HEK293T (cell line): ENCODE measurements at regions not wholly inside any gene's neighbourhood (a gene's known extent, or its start where the extent isn't known, plus 50 kb on each side); places are given as distances from the start of the nearest gene placed in this dataset.
A peak's percentile ranks its signal among the peaks of the same experiment; 100 is the strongest.
"Not testable (repeated sequence)": the region's sequence is repeated elsewhere in the genome, so short reads cannot be mapped to it uniquely, and the experiment has no call there.

Experiments used
- CTCF ChIA-PET: fragments of 350-600 bp; formaldehyde crosslinking; extraction: SDS; loops from one replicate; lab custom pipeline; 2021; ENCODE audit warnings: antibody characterized with exemption, inconsistent platforms; lab: Yijun Ruan, JAX
- POLR2A ChIA-PET: fragments of 350-600 bp; formaldehyde crosslinking; extraction: SDS; loops from one replicate; lab custom pipeline; 2020; ENCODE audit warnings: antibody characterized with exemption, inconsistent platforms; lab: Yijun Ruan, JAX
- DNase-seq: peaks from one replicate; pipeline ENCODE4 v3.0.0; 2012; ENCODE audit warnings: mixed read lengths; ENCODE audit errors: extremely low spot score

DNA sequence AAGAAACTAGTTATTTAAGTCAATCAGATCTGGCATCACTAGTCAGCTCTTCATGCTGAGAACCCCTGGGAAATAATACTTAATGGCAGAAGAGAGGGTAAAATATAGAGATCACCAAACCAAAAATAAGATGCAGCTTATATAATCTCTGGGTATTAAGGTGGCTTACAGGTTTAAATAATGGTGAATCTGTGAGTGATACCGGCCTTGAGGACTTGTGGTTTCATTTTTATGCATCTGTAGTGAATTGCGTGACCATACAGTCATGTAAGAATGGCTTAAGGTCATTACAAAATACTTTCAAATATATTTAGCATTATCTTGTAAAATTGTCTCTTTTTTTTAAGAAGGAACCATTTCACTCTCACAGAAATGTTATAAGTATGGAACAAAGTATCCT lies 1192.2 kb downstream of the RPIA start:
- DNase-seq, CTCF ChIA-PET, POLR2A ChIA-PET: not testable (repeated sequence)

DNA sequence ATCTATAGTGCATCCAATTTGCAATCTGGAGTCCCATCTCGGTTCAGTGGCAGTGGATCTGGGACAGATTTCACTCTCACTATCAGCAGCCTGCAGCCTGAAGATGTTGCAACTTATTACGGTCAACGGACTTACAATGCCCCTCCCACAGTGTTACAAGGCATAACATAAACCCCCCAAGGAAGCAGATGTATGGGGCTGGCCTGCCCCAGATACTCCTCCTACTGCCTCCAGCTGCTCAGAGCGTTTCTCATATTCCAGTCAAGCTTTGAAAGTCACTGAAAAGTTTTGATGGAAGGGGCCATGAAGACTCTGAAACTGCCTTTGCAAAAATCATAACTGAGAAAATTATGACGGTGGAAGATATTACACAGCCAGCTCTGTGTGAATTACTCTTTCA lies 1193.6 kb downstream of the RPIA start:
- DNase-seq, CTCF ChIA-PET, POLR2A ChIA-PET: not testable (repeated sequence)

DNA sequence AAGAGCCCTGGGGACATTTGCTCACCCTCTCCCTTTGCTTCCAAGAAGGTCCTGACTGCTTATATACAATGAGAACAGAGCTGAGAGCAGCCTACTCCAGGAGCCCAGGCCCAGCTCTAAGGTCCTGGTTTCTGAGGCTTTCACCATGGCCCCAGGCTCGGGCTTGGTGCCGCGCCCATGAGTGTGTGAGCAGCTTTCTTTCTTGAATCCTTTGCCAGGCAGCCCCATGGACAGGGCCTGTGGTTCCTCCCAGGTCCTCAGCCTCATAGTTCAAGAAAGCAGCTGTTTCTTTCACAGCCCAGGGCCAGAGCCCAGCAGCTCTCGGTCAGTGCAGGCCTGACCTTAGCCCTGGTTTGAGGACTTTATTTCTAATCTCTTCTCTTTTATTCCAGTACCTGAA lies 1197.2 kb downstream of the RPIA start:
- CTCF ChIA-PET, POLR2A ChIA-PET: not testable (repeated sequence)

DNA sequence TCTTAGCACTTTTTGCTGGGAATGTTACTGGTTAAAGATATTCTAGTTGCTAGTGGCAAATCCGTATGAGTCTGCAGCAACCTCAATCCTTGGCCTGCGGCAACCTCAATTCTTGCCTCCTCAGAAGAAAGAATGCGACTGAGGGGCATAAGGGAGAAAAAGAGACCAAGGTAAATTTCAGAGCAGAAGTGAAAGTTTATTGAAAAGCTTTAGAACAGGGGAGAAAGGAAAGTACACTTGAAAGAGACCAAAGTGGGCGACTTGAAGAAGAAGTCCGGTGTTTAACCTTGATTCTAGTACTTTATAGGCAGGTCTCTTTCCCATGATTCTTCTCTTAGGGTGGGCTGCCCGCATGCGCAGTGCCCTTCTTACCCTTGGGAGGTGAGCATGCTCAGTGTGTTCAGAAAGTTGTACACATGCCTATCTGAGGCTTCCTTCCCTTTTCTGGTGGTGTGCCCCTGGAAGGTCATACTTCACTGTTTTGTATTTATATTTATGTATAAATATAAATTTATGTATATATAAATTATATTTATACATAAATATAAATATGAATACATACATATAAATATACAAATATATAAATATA lies 1198.8 kb downstream of the RPIA start:
- CTCF ChIA-PET, POLR2A ChIA-PET, DNase-seq: not testable (repeated sequence)

More for the DNA sequence above, 1197.2 kb downstream of the RPIA start:
- DNase-seq: not testable (repeated sequence)

DNA sequence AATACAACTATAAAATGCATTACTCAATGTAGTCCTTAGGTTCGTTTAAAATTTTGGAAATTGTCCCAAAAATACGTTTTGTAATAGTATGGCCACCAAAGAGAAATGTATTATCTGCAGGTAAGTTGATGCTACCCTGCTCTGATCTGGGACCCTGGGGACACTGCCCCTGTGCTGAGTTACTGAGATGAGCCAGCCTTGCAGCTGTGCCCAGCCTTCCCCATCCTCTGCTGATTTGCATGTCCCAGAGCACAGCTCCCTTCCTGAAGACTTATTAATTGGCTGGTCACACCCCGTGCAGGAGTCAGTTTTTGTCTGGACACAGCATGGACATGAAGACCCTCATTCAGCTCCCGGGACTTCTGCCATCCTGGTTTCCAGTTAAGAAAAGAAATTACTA lies 1203.5 kb downstream of the RPIA start:
- DNase-seq, POLR2A ChIA-PET, CTCF ChIA-PET: not testable (repeated sequence)

DNA sequence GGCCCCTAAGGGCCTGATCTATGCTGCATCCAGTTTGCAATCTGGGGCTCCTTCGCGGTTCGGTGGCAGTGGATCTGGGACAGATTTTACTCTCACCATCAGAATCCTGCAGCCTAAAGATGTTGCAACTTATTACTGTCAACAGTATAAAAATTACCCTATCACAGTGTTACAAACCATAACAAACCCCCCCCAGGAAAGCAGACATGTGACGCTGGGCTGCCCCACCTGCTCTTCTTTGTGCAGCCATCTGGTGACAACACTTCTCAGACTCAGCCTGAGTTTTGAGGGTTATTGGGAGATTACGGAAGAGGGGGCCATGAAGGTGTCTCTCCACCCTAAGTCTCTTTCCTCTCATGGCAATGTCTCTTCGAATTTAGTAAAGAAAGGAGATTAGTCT lies 1204.2 kb downstream of the RPIA start:
- POLR2A ChIA-PET, CTCF ChIA-PET, DNase-seq: not testable (repeated sequence)

DNA sequence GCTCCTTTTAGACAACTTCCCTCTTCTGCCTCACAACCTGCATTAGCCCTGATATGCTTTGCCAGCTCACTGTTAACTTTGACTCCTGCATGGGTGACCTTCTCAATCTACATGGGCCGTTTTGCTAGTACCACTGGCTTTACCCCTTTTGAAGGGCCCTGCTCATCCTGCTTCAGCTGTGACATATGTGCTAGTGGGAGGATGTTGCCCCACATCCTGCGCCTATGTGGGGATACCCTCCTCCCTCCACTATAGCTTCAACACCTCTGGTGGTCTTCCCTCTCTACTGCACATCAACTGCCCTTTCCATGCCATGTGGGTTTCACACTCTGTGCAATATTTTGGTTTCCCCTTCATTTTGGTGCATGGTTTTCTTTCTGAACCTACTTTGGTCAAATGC lies 1235.5 kb downstream of the RPIA start:
- DNase-seq, POLR2A ChIA-PET, CTCF ChIA-PET: not testable (repeated sequence)

DNA sequence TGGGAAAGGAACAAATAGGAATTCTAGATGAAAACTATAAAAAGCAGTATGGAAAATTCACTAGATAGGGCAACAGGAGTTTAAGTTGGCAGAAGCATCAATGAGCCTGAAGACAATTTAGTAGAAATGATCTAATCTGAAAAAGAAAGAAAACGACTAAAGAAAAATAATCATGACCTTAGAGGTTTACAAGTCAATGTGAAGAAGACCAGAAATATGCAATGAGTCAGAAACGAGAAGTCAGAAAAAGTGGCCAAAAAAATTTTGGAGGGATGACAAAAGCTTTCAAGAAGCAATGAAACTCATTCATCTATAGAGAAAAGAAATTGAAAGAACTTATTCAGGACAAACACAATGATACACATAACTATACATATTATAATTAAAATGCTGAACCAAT lies 1244.0 kb downstream of the RPIA start:
- CTCF ChIA-PET, DNase-seq, POLR2A ChIA-PET: not testable (repeated sequence)

DNA sequence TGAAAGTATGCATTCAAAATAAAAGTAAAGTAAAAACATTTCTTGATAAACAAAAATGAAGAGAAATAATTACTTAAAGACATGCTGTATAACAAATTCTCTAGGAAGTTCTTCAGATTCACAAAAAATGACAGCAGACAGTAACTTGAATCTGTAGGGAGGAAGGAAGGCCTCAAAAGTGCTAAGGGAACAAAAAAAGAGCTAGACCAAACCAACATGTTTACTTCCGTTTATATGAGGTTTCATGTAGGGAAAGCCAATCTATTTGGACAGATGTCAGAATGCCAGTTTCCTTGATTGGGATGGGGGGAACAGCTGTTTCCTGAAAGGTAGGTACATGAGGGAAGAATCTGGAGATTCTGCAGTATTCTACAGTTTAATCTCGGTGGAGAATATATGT lies 1244.5 kb downstream of the RPIA start:
- POLR2A ChIA-PET, DNase-seq, CTCF ChIA-PET: not testable (repeated sequence)

DNA sequence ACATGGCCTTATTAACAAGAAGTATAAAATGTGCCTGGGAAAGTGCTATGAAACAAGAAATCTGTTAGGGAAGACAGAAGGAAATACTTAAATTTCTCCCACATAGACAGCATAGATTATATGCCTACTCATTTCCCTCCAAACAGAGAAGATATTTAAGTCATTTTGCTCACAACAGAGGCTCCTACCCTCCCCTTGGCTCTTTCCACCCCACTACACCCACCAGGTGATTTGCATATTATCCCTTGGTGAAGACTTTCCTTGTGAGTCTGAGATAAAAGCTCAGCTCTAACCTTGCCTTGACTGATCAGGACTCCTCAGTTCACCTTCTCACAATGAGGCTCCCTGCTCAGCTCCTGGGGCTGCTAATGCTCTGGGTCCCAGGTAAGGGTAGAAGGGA lies 1245.1 kb downstream of the RPIA start:
- DNase-seq, POLR2A ChIA-PET, CTCF ChIA-PET: not testable (repeated sequence)

DNA sequence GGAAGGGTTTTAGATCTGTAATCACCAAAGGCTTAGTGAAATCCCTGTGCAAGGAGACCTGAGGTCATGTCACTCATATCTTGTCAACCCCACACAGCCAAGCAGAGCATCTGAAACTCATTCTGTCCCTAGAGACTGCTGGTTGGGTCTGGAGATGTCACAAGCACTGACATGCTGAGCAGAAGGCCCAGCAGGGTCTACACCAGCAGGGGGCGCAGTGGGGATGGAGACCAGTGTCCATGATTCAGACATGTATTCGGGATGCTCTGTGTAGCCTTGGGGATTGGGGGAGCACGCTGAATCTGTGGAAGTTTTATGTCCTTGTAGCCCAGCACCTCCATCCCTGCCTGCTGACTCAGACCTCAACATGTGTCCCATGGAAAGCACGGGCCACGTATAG lies 1247.3 kb downstream of the RPIA start:
- POLR2A ChIA-PET, CTCF ChIA-PET, DNase-seq: not testable (repeated sequence)

DNA sequence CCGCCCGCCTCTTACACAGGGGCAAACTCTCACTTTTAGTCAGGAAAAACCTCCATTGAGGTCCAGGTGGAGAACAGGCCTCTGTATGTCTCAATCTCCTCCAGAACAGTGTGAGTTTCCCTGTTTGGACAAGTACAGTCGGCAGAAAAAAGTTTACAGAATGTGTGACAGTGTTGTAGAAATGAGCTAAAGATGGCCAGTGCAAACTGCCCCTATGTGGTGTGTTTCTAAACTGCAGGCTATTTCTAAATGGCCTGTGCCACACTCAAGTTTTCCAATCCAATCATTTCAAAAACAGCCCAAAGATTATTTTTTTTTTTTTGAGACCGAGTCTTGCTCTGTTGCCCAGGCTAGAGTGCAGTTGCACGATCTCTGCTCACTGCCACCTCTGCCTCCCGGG lies 1252.8 kb downstream of the RPIA start:
- DNase-seq, POLR2A ChIA-PET, CTCF ChIA-PET: not testable (repeated sequence)

DNA sequence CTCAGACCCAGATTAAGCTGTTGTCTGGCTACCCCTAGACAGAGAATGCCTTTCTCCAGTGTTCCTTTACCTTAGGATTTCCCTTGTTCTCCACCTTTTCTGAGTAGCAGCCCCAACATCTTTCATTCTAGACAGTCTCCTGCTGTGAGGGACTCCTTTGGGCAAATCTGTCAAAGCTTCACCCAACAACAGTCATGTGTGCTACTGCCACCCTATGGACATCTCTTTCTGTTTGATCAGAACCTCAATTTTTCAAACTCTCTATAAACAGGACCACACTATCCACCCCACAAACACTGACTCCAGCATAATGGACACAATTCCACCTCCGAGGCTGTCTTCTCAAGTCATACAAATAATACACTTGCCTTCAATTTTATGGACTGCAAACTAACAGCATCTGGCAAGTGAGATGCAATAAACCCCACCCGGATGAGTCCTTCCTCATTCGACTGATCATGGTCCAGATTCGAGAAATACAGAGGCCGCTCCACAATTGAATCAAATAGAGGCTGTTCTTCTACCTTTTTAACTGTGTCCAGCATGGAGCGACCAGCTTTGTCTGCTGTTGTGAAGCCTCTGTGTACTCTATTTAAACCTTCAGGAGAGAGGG lies 1253.6 kb downstream of the RPIA start:
- DNase-seq, POLR2A ChIA-PET, CTCF ChIA-PET: not testable (repeated sequence)

DNA sequence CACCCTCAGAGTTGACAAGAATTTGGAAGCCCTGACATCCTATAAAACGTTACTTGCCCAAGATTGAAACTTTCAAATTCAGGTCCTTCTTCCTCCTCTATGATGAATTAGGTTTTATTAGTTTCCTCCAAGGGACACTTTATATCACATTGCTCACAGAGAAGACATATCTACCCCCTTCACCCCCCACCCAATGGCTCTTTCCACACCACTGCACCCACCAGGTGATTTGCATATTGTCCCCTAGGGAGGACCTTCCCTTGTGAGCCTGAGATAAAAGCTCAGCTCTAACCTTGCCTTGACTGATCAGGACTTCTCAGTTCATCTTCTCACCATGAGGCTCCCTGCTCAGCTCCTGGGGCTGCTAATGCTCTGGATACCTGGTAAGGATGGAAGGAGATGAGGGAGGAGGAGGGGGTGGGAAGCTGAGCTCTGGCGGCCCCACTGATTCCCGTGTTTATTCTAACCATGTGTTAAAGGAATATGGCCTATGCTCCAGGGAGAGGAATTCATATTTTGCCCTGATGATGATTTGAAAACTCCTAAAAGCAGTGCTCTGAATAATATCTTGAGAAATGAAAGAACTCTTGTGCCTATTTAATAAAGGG lies 1255.8 kb downstream of the RPIA start:
- POLR2A ChIA-PET, DNase-seq, CTCF ChIA-PET: not testable (repeated sequence)

DNA sequence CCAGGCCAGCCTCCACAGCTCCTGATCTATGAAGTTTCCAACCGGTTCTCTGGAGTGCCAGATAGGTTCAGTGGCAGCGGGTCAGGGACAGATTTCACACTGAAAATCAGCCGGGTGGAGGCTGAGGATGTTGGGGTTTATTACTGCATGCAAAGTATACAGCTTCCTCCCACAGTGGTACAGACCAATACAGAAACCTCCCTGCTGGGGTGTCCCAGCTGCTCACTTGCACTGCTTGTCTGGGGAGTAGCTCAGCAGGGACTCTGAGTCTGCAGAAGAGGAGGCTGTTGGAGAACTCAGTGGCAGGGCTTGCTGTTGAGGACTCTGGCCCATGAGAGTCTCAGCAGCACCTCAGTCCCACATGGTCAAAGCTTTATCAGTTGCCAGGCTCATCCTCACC lies 1256.6 kb downstream of the RPIA start:
- CTCF ChIA-PET, POLR2A ChIA-PET: not testable (repeated sequence)

DNA sequence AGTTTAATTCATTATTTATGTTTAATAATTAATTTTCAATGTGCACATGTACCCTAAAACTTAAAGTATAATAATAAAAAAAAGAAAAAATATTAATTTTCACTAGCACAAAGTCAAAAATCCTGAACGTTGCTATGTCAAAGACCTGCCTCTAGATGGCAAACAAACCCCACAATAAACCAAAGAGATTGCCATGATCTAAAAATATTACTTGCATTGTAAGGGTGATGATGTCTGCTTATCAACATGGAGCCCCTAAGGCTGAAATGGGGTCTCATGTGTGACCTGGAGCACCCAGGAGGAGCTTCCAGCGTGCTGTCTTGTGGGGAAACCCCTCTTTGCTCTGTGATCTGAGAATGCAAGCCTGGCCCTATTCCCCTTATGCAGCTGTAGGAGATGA lies 1259.3 kb downstream of the RPIA start:
- POLR2A ChIA-PET, DNase-seq, CTCF ChIA-PET: not testable (repeated sequence)

More for the DNA sequence above, 1256.6 kb downstream of the RPIA start:
- DNase-seq: not testable (repeated sequence)

DNA sequence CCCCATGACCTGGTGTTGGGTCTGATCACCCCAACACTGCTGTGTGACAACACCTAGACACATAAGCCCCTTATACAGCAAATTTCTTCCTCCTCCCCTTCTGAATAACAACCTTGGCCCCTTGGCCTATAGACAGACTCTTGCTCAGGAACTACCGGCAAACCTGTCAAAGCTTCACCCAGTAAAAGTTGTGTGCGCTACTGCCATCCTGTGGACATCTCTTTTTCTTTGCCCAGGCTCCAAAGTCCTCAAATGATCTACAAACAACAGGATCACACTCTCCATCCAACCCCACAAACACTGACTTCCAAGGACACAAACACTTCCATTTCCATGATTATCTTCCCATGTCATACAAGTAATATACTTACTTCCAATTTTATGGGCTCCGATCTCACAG lies 1265.8 kb downstream of the RPIA start:
- CTCF ChIA-PET, POLR2A ChIA-PET: not testable (repeated sequence)
- peak; percentile 2 for DNase-seq

DNA sequence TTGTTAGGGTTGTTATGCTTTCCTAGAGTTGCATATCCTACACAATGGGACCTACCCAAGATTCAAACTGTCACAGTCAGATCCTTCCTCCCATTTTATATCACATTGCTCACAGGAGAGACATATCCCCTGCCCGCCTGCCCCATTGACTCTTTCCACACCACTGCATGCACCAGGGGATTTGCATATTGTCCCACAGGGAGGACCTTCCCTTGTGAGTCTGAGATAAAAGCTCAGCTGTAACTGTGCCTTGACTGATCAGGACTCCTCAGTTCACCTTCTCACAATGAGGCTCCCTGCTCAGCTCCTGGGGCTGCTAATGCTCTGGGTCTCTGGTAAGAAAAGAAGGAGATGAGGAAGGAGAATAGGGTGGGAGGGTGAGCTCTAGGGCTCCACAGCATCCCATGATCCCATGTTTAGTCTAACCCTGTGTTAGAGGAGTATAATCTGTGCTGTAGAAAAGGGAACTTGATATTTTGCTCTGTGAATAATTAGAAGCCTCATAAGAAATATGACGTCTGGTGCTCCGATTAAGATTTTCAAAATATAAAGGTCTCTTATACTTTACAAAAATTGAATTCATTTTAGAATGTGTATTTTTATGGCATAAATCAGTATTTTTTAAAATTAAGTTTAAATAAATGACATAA lies 1268.4 kb downstream of the RPIA start:
- POLR2A ChIA-PET, CTCF ChIA-PET, DNase-seq: not testable (repeated sequence)

DNA sequence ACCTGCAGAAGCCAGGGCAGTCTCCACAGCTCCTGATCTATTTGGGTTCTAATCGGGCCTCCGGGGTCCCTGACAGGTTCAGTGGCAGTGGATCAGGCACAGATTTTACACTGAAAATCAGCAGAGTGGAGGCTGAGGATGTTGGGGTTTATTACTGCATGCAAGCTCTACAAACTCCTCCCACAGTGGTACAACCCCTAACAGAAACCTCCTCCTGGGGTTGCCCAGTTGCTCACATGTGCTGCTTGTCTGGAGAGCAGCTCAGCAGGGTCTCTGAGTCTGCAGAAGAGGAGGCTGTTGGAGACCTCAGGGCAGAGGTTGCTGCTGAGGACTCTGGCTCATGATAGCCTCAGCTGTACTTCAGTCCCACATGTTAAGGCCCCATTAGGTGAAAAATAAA lies 1269.1 kb downstream of the RPIA start:
- POLR2A ChIA-PET, DNase-seq, CTCF ChIA-PET: not testable (repeated sequence)
